ENCODE measurements at regions not wholly inside any gene's neighbourhood (a gene's known extent, or its start where the extent isn't known, plus 50 kb on each side); places are given as distances from the start of the nearest gene placed in this dataset.

GRCh38 chr6:93574299-93574698 is 154.9 kb upstream of the EPHA7 start:
- no peaks in the 10 kb centered on the region for H3K9me2 ChIP-seq (ENCODE audit: insufficient read depth)
- no peak overlapping the region for H2AFZ ChIP-seq
- no peak for DNase-seq
- no peak overlapping the region for H3K4me2 ChIP-seq
- H3K4me1 ChIP-seq (replicated peaks; ENCODE audit: insufficient read depth), result no peaks in the 10 kb centered on the region
- intact Hi-C loops (cut with micrococcal nuclease; ENCODE audit: unreplicated experiment), result no loop called here
- ChIA-PET CTCF (no interaction called here), POLR2A (ENCODE audit: unreplicated experiment) (no interaction called here)
- TF ChIP-seq CTCF (conservative IDR thresholded peaks at IDR 0.05) (no peak), EZH2 (IDR thresholded peaks at IDR 0.05; ENCODE audit: low read depth) (no peak)
- no peaks in the 10 kb centered on the region for H3K36me3 ChIP-seq (ENCODE audit: low read depth)
- H3K4me3 ChIP-seq, result no peak overlapping the region
- no peaks in the 10 kb centered on the region for H3F3A ChIP-seq (ENCODE audit: insufficient read depth, low read depth)
- H3K79me2 ChIP-seq (ENCODE audit: low read depth), result no peaks in the 10 kb centered on the region
- no TSS peak for BruUV-seq (replicated peaks)
- H3K27me3 ChIP-seq (ENCODE audit: insufficient read depth, low read depth), result no peaks in the 10 kb centered on the region
- H3K9me3 ChIP-seq (ENCODE audit: insufficient read depth, low read depth), result no peaks in the 10 kb centered on the region
- H4K20me1 ChIP-seq (ENCODE audit: insufficient read depth), result no peaks in the 10 kb centered on the region
- H3K27ac ChIP-seq, result no peak overlapping the region

GRCh38 chr6:93571346-93571745 is 152.0 kb upstream of the EPHA7 start:
- H3K4me3 ChIP-seq, result no peak overlapping the region
- TF ChIP-seq CTCF (conservative IDR thresholded peaks at IDR 0.05), result no peak
- no peak for TF ChIP-seq EZH2 (IDR thresholded peaks at IDR 0.05; ENCODE audit: low read depth)
- H3K27me3 ChIP-seq (ENCODE audit: insufficient read depth, low read depth), result no peaks in the 10 kb centered on the region
- CTCF ChIA-PET, result no interaction called here
- no peaks in the 10 kb centered on the region for H3F3A ChIP-seq (ENCODE audit: insufficient read depth, low read depth)
- no peaks in the 10 kb centered on the region for H3K4me1 ChIP-seq (replicated peaks; ENCODE audit: insufficient read depth)
- H3K27ac ChIP-seq, result no peak overlapping the region
- H3K4me2 ChIP-seq, result no peak overlapping the region
- DNase-seq, result no peak
- no peaks in the 10 kb centered on the region for H4K20me1 ChIP-seq (ENCODE audit: insufficient read depth)
- no TSS peak for BruUV-seq (replicated peaks)
- intact Hi-C loops (cut with micrococcal nuclease; ENCODE audit: unreplicated experiment), result no loop called here
- no peaks in the 10 kb centered on the region for H3K36me3 ChIP-seq (ENCODE audit: low read depth)
- no peak overlapping the region for H2AFZ ChIP-seq
- no peaks in the 10 kb centered on the region for H3K79me2 ChIP-seq (ENCODE audit: low read depth)
- no peaks in the 10 kb centered on the region for H3K9me3 ChIP-seq (ENCODE audit: insufficient read depth, low read depth)
- POLR2A ChIA-PET (ENCODE audit: unreplicated experiment), result no interaction called here
- no peaks in the 10 kb centered on the region for H3K9me2 ChIP-seq (ENCODE audit: insufficient read depth)

GRCh38 chr6:93568169-93568568 is 148.8 kb upstream of the EPHA7 start:
- no TSS peak for BruUV-seq (replicated peaks)

More at GRCh38 chr6:93568169-93568568, 148.8 kb upstream of the EPHA7 start:
- POLR2A ChIA-PET (ENCODE audit: unreplicated experiment), result no interaction called here
- intact Hi-C loops (cut with micrococcal nuclease; ENCODE audit: unreplicated experiment), result no loop called here
- TF ChIP-seq EZH2 (IDR thresholded peaks at IDR 0.05; ENCODE audit: low read depth) (no peak), CTCF (conservative IDR thresholded peaks at IDR 0.05) (no peak)
- no peaks in the 10 kb centered on the region for H3K9me3 ChIP-seq (ENCODE audit: insufficient read depth, low read depth)
- no peaks in the 10 kb centered on the region for H3K36me3 ChIP-seq (ENCODE audit: low read depth)
- no peaks in the 10 kb centered on the region for H3K79me2 ChIP-seq (ENCODE audit: low read depth)
- CTCF ChIA-PET, result no interaction called here
- no peak overlapping the region for H3K27ac ChIP-seq
- no peak overlapping the region for H3K4me3 ChIP-seq
- H3F3A ChIP-seq (ENCODE audit: insufficient read depth, low read depth), result no peaks in the 10 kb centered on the region
- no peak overlapping the region for H3K4me2 ChIP-seq
- H2AFZ ChIP-seq, result no peak overlapping the region
- no peaks in the 10 kb centered on the region for H3K9me2 ChIP-seq (ENCODE audit: insufficient read depth)
- no peaks in the 10 kb centered on the region for H3K27me3 ChIP-seq (ENCODE audit: insufficient read depth, low read depth)
- H3K4me1 ChIP-seq (replicated peaks; ENCODE audit: insufficient read depth), result no peaks in the 10 kb centered on the region
- DNase-seq, result no peak
- no peaks in the 10 kb centered on the region for H4K20me1 ChIP-seq (ENCODE audit: insufficient read depth)
